ENCODE measurements at regions not wholly inside any gene's neighbourhood (a gene's known extent, or its start where the extent isn't known, plus 50 kb on each side); places are given as distances from the start of the nearest gene placed in this dataset.

- 93 to 98% methylated on average over 7 of the region's 7 CpGs for WGBS, 2 donors
- Histone ChIP-seq H3K4me3 (replicated peaks in 1 of 3) (no peak overlapping the region), H3K4me1 (no peaks in the 10 kb centered on the region), H3K9me3 (no peaks in the 10 kb centered on the region), H3K36me3 (no peaks in the 10 kb centered on the region), H3K27ac (no peak overlapping the region), H3K27me3 (no peaks in the 10 kb centered on the region)
- no peak for TF ChIP-seq POLR2A (IDR thresholded peaks at IDR 0.05)
- intact Hi-C loops (cut with DNase I) = no loop called here
- no peak for DNase-seq
Observed at GRCh38 chr18:7480879-7481278, 86.2 kb upstream of the PTPRM start.

GRCh38 chr18:7482342-7482741 is 84.8 kb upstream of the PTPRM start:
- H3K4me1 ChIP-seq = no peaks in the 10 kb centered on the region
- no peak overlapping the region for H3K27ac ChIP-seq
- H3K4me3 ChIP-seq (replicated peaks in 1 of 3) = no peak overlapping the region
- intact Hi-C loops (cut with DNase I) = no loop called here
- H3K27me3 ChIP-seq = no peaks in the 10 kb centered on the region
- TF ChIP-seq POLR2A (IDR thresholded peaks at IDR 0.05) (no peak), CTCF (IDR thresholded peaks at IDR 0.05) (no peak)
- no peaks in the 10 kb centered on the region for H3K36me3 ChIP-seq
- no peak for DNase-seq
- H3K9me3 ChIP-seq = no peaks in the 10 kb centered on the region

GRCh38 chr18:7485616-7486015 is 81.5 kb upstream of the PTPRM start:
- H3K4me3 ChIP-seq (replicated peaks in 1 of 3) = no peak overlapping the region
- no peaks in the 10 kb centered on the region for H3K9me3 ChIP-seq
- TF ChIP-seq POLR2A (IDR thresholded peaks at IDR 0.05) = no peak
- no peak for TF ChIP-seq CTCF (IDR thresholded peaks at IDR 0.05)
- no peak for DNase-seq
- no peak overlapping the region for H3K27ac ChIP-seq
- no peaks in the 10 kb centered on the region for H3K4me1 ChIP-seq
- H3K27me3 ChIP-seq = no peaks in the 10 kb centered on the region
- intact Hi-C loops (cut with DNase I) = no loop called here
- WGBS, 2 donors = 95 to 100% methylated on average over 2 to 4 of the region's 4 CpGs
- H3K36me3 ChIP-seq = no peaks in the 10 kb centered on the region

GRCh38 chr18:7488571-7488970 is 78.5 kb upstream of the PTPRM start:
- DNase-seq = peak; percentile 14 to 20
- no peaks in the 10 kb centered on the region for H3K27me3 ChIP-seq
- H3K4me1 ChIP-seq = no peaks in the 10 kb centered on the region
- TF ChIP-seq CTCF (IDR thresholded peaks at IDR 0.05) (peak in 4 of 6 experiments; percentile 14 to 36 (median 36)), POLR2A (IDR thresholded peaks at IDR 0.05) (no peak)
- no peak overlapping the region for H3K4me3 ChIP-seq (replicated peaks in 1 of 3)
- H3K36me3 ChIP-seq = no peaks in the 10 kb centered on the region
- intact Hi-C loops (cut with DNase I) = no loop called here
- H3K27ac ChIP-seq = no peak overlapping the region
- no peaks in the 10 kb centered on the region for H3K9me3 ChIP-seq
- WGBS, 2 donors = 61 to 62% methylated on average over 4 of the region's 4 CpGs

- Histone ChIP-seq H3K9me3 (no peaks in the 10 kb centered on the region), H3K4me1 (no peaks in the 10 kb centered on the region), H3K36me3 (no peaks in the 10 kb centered on the region), H3K4me3 (replicated peaks in 1 of 3) (no peak overlapping the region), H3K27me3 (no peaks in the 10 kb centered on the region), H3K27ac (no peak overlapping the region)
- TF ChIP-seq POLR2A (IDR thresholded peaks at IDR 0.05) = no peak
- TF ChIP-seq CTCF (IDR thresholded peaks at IDR 0.05) = no peak
- no peak for DNase-seq
- WGBS, 2 donors = 88 to 96% methylated on average over 1 of the region's 1 CpG
- intact Hi-C loops (cut with DNase I) = no loop called here
Observed at GRCh38 chr18:7490104-7490503, 77.0 kb upstream of the PTPRM start.

GRCh38 chr18:7492385-7492784 is 74.7 kb upstream of the PTPRM start:
- Histone ChIP-seq H3K36me3 (no peaks in the 10 kb centered on the region), H3K27ac (no peak overlapping the region), H3K4me1 (no peaks in the 10 kb centered on the region), H3K9me3 (no peaks in the 10 kb centered on the region), H3K27me3 (no peaks in the 10 kb centered on the region), H3K4me3 (replicated peaks in 1 of 3) (no peak overlapping the region)
- no peak for DNase-seq
- TF ChIP-seq CTCF (IDR thresholded peaks at IDR 0.05) (no peak), POLR2A (IDR thresholded peaks at IDR 0.05) (no peak)
- intact Hi-C loops (cut with DNase I) = no loop called here
- 74 to 81% methylated on average over 3 of the region's 3 CpGs for WGBS, 2 donors

All from thyroid gland (tissue), 4 donors.